Liver (tissue), 7 donors: ENCODE measurements at regions not wholly inside any gene's neighbourhood (a gene's known extent, or its start where the extent isn't known, plus 50 kb on each side); places are given as distances from the start of the nearest gene placed in this dataset.

ENCODE experiments used
- DNase-seq: peaks from one replicate; pipeline ENCODE4 v3.0.0-alpha.2; 2017; ENCODE audit warnings: low spot score
- H3K27ac ChIP-seq, 2 donors: one replicate each; pipeline ENCODE4 v1.7.0; 2013; ENCODE audit warnings: inconsistent platforms in 2 of 2, low read length in 2 of 2, control low read depth in 1 of 2, low read depth in 1 of 2, mild to moderate bottlenecking in 1 of 2
- H3K27me3 ChIP-seq, 4 donors: one replicate each; pipeline versions ENCODE4 v1.6.1 to v1.7.0; 2013; ENCODE audit warnings: low read length in 3 of 4, inconsistent platforms in 1 of 4, mild to moderate bottlenecking in 1 of 4, moderate library complexity in 1 of 4; ENCODE audit not compliant: control insufficient read depth in 4 of 4, insufficient read depth in 4 of 4
- H3K36me3 ChIP-seq, 4 donors: one replicate each; pipeline versions ENCODE4 v1.6.1 to v1.7.0; 2013; ENCODE audit warnings: low read length in 3 of 4, mild to moderate bottlenecking in 3 of 4, low read depth in 1 of 4, moderate library complexity in 1 of 4; ENCODE audit not compliant: control insufficient read depth in 4 of 4, insufficient read depth in 3 of 4
- H3K4me1 ChIP-seq, 4 donors: one replicate each; pipeline versions ENCODE4 v1.6.1 to v1.7.0; 2013; ENCODE audit warnings: low read length in 3 of 4, mild to moderate bottlenecking in 3 of 4, moderate library complexity in 1 of 4; ENCODE audit not compliant: control insufficient read depth in 4 of 4, insufficient read depth in 4 of 4
- H3K4me3 ChIP-seq, 3 donors: one replicate each; pipeline versions ENCODE4 v1.6.1 to v1.7.0; 2013; ENCODE audit warnings: low read length in 3 of 3, control low read depth in 1 of 3, low read depth in 1 of 3, mild to moderate bottlenecking in 1 of 3
- H3K9ac ChIP-seq, 2 donors: one replicate each; pipeline ENCODE4 v1.7.0; 2013; ENCODE audit warnings: low read length in 2 of 2, mild to moderate bottlenecking in 2 of 2, moderate library complexity in 2 of 2, control low read depth in 1 of 2, low read depth in 1 of 2
- H3K9me3 ChIP-seq, 4 donors: one replicate each; pipeline versions ENCODE4 v1.6.1 to v1.7.0; 2013; ENCODE audit warnings: low read length in 3 of 4; ENCODE audit not compliant: control insufficient read depth in 4 of 4
- EGR1 ChIP-seq, 2 donors: IDR thresholded peaks; 2 replicates each; pipeline ENCODE4 v1.6.1; 2016 to 2018; ENCODE audit warnings: antibody characterized with exemption in 2 of 2, low read depth in 2 of 2
- FOXA2 ChIP-seq: IDR thresholded peaks from 2 replicates; pipeline ENCODE4 v1.6.1; 2016; ENCODE audit warnings: antibody characterized with exemption
- GABPA ChIP-seq, 2 donors: IDR thresholded peaks in 1 of 2; conservative IDR thresholded peaks in 1 of 2; 2 replicates each; pipeline ENCODE4 v1.6.1; 2016; ENCODE audit warnings: antibody characterized with exemption in 2 of 2, mild to moderate bottlenecking in 1 of 2, moderate library complexity in 1 of 2
- HNF4A ChIP-seq, 2 donors: conservative IDR thresholded peaks; 2 replicates each; pipeline ENCODE4 v1.6.1; 2016; ENCODE audit warnings: antibody characterized with exemption in 2 of 2, mild to moderate bottlenecking in 2 of 2
- HNF4G ChIP-seq: IDR thresholded peaks from 2 replicates; pipeline ENCODE4 v1.6.1; 2016; ENCODE audit warnings: antibody characterized with exemption
- JUND ChIP-seq, 2 donors: IDR thresholded peaks; 2 replicates each; pipeline ENCODE4 v1.6.1; 2016; ENCODE audit warnings: antibody characterized with exemption in 2 of 2
- NR2F2 ChIP-seq: IDR thresholded peaks from 2 replicates; pipeline ENCODE4 v1.6.1; 2016; ENCODE audit warnings: antibody characterized with exemption
- RXRA ChIP-seq, 2 donors: IDR thresholded peaks; 2 replicates each; pipeline ENCODE4 v1.6.1; 2017 to 2018; ENCODE audit warnings: antibody characterized with exemption in 2 of 2, mild to moderate bottlenecking in 1 of 2
- SP1 ChIP-seq: IDR thresholded peaks from 2 replicates; pipeline ENCODE4 v1.6.1; 2018; ENCODE audit warnings: antibody characterized with exemption, mild to moderate bottlenecking
- TAF1 ChIP-seq: conservative IDR thresholded peaks from 2 replicates; pipeline ENCODE4 v1.6.1; 2016; ENCODE audit warnings: antibody characterized with exemption, mild to moderate bottlenecking
- YY1 ChIP-seq: IDR thresholded peaks from 2 replicates; pipeline ENCODE4 v1.6.1; 2016; ENCODE audit warnings: antibody characterized with exemption, mild to moderate bottlenecking
- ZBTB33 ChIP-seq: IDR thresholded peaks from 2 replicates; pipeline ENCODE4 v1.6.1; 2016; ENCODE audit warnings: antibody characterized with exemption
- WGBS: extraction: QIAGEN DNeasy Blood & Tissue Kit; methylation state at CpG from one replicate; pipeline ENCODE4 v1.1.7; 2013; 5-methylcytosine and 5-hydroxymethylcytosine counted together
- TF ChIP-seq, protein P1 (sequence below): IDR thresholded peaks from 2 replicates; pipeline ENCODE4 v1.6.1; 2016; ENCODE audit warnings: antibody characterized with exemption
- TF ChIP-seq, protein P2 (sequence below): IDR thresholded peaks from 2 replicates; pipeline ENCODE4 v1.6.1; 2016; ENCODE audit warnings: antibody characterized with exemption, mild to moderate bottlenecking
- donor health status: healthy.
- donor health status: healthy.
- donor health status: healthy.
- donor health status: healthy.

GRCh38 chr17:36870720-36870999 is 66.6 kb upstream of the LHX1 start:
- H3K4me1 ChIP-seq = no peaks in the 10 kb centered on the region
- no peak for TF ChIP-seq FOXA2
- TF ChIP-seq TAF1 = no peak
- no peak for TF ChIP-seq NR2F2
- no peak for TF ChIP-seq SP1
- no peak for TF ChIP-seq HNF4G
- TF ChIP-seq, protein P1, sequence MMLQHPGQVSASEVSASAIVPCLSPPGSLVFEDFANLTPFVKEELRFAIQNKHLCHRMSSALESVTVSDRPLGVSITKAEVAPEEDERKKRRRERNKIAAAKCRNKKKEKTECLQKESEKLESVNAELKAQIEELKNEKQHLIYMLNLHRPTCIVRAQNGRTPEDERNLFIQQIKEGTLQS = no peak
- TF ChIP-seq YY1 = no peak
- TF ChIP-seq, protein P2, sequence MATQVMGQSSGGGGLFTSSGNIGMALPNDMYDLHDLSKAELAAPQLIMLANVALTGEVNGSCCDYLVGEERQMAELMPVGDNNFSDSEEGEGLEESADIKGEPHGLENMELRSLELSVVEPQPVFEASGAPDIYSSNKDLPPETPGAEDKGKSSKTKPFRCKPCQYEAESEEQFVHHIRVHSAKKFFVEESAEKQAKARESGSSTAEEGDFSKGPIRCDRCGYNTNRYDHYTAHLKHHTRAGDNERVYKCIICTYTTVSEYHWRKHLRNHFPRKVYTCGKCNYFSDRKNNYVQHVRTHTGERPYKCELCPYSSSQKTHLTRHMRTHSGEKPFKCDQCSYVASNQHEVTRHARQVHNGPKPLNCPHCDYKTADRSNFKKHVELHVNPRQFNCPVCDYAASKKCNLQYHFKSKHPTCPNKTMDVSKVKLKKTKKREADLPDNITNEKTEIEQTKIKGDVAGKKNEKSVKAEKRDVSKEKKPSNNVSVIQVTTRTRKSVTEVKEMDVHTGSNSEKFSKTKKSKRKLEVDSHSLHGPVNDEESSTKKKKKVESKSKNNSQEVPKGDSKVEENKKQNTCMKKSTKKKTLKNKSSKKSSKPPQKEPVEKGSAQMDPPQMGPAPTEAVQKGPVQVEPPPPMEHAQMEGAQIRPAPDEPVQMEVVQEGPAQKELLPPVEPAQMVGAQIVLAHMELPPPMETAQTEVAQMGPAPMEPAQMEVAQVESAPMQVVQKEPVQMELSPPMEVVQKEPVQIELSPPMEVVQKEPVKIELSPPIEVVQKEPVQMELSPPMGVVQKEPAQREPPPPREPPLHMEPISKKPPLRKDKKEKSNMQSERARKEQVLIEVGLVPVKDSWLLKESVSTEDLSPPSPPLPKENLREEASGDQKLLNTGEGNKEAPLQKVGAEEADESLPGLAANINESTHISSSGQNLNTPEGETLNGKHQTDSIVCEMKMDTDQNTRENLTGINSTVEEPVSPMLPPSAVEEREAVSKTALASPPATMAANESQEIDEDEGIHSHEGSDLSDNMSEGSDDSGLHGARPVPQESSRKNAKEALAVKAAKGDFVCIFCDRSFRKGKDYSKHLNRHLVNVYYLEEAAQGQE = no peak
- no peak for TF ChIP-seq HNF4A (conservative IDR thresholded peaks at IDR 0.05)
- H3K27ac ChIP-seq = no peak overlapping the region
- H3K9me3 ChIP-seq = peaks cover 0 to 6% (median 0%) of the 10 kb centered on the region in 4 donors
- no peak overlapping the region for H3K4me3 ChIP-seq
- no peak overlapping the region for H3K9ac ChIP-seq
- WGBS = 93% methylated on average over 1 of the region's 1 CpG
- DNase-seq = no peak
- H3K27me3 ChIP-seq = no peaks in the 10 kb centered on the region
- H3K36me3 ChIP-seq = no peaks in the 10 kb centered on the region

GRCh38 chr17:36875698-36876293 is 61.5 kb upstream of the LHX1 start:
- no peak overlapping the region for H3K9ac ChIP-seq
- no peaks in the 10 kb centered on the region for H3K27me3 ChIP-seq
- H3K36me3 ChIP-seq = no peaks in the 10 kb centered on the region
- H3K9me3 ChIP-seq = peaks cover 0 to 6% (median 0%) of the 10 kb centered on the region in 4 donors
- H3K4me3 ChIP-seq = no peak overlapping the region
- no peaks in the 10 kb centered on the region for H3K4me1 ChIP-seq
- no peak for DNase-seq
- WGBS = 72% methylated on average over 10 of the region's 10 CpGs
- TF ChIP-seq RXRA (IDR thresholded peaks at IDR 0.05) (no peak), FOXA2 (no peak), JUND (IDR thresholded peaks at IDR 0.05) (no peak), EGR1 (IDR thresholded peaks at IDR 0.05; ENCODE audit: low read depth in 2 of 2) (no peak), HNF4A (conservative IDR thresholded peaks at IDR 0.05) (no peak), NR2F2 (no peak), ZBTB33 (no peak), GABPA (IDR thresholded peaks at IDR 0.05 in 1 of 2, conservative IDR thresholded peaks at IDR 0.05 in 1 of 2) (no peak), YY1 (no peak), TAF1 (no peak), HNF4G (no peak)
- TF ChIP-seq, protein P2 = no peak
- H3K27ac ChIP-seq = no peak overlapping the region
